ENCODE measurements at regions not wholly inside any gene's neighbourhood (a gene's known extent, or its start where the extent isn't known, plus 50 kb on each side); places are given as distances from the start of the nearest gene placed in this dataset.
"Not testable (repeated sequence)": the region's sequence is repeated elsewhere in the genome, so short reads cannot be mapped to it uniquely, and the experiment has no call there.

GRCh38 chr10:77740396-77740795, 102.8 kb upstream of the KCNMA1 start:
- not testable (repeated sequence) for DNase-seq

- no peak for DNase-seq
Observed at GRCh38 chr10:77738496-77739158, 101.0 kb upstream of the KCNMA1 start.

- no peak for DNase-seq
Observed at GRCh38 chr10:77737608-77738007, 100.0 kb upstream of the KCNMA1 start.

- not testable (repeated sequence) for DNase-seq
Observed at GRCh38 chr10:77735136-77735535, 97.5 kb upstream of the KCNMA1 start.

- DNase-seq: no peak
Observed at GRCh38 chr10:77732213-77733003, 94.8 kb upstream of the KCNMA1 start.

- DNase-seq: no peak
Observed at GRCh38 chr10:77727481-77727880, 89.9 kb upstream of the KCNMA1 start.

GRCh38 chr10:77726732-77727131, 89.1 kb upstream of the KCNMA1 start:
- no peak for DNase-seq

GRCh38 chr10:77726301-77726700, 88.7 kb upstream of the KCNMA1 start:
- DNase-seq: no peak

GRCh38 chr10:77724820-77725219, 87.2 kb upstream of the KCNMA1 start:
- no peak for DNase-seq

GRCh38 chr10:77723376-77723775, 85.8 kb upstream of the KCNMA1 start:
- DNase-seq: no peak

GRCh38 chr10:77722956-77723355, 85.3 kb upstream of the KCNMA1 start:
- DNase-seq: peak in 1 of 2 experiments; percentile 30

GRCh38 chr10:77721815-77722214, 84.2 kb upstream of the KCNMA1 start:
- peak in 1 of 2 experiments; percentile 15 for DNase-seq

- DNase-seq: no peak
Observed at GRCh38 chr10:77718957-77719356, 81.3 kb upstream of the KCNMA1 start.

- not testable (repeated sequence) for DNase-seq
Observed at GRCh38 chr10:77718312-77718711, 80.7 kb upstream of the KCNMA1 start.

GRCh38 chr10:77717336-77717735, 79.7 kb upstream of the KCNMA1 start:
- DNase-seq: no peak

- DNase-seq: peak in 1 of 2 experiments; percentile 34
Observed at GRCh38 chr10:77716458-77717317, 79.1 kb upstream of the KCNMA1 start.

- no peak for DNase-seq
Observed at GRCh38 chr10:77715536-77715935, 77.9 kb upstream of the KCNMA1 start.

- peak in 1 of 2 experiments; percentile 4 for DNase-seq
Observed at GRCh38 chr10:77715088-77715487, 77.5 kb upstream of the KCNMA1 start.

GRCh38 chr10:77713521-77714280, 76.1 kb upstream of the KCNMA1 start:
- DNase-seq: peak in 1 of 2 experiments; percentile 32

GRCh38 chr10:77712207-77712606, 74.6 kb upstream of the KCNMA1 start:
- DNase-seq: no peak

- DNase-seq: no peak
Observed at GRCh38 chr10:77711683-77712049, 74.1 kb upstream of the KCNMA1 start.

Measured in NCI-H524 (cell line).